Activated naive CD4-positive, alpha-beta T cell (primary cell): ENCODE measurements at regions not wholly inside any gene's neighbourhood (a gene's known extent, or its start where the extent isn't known, plus 50 kb on each side); places are given as distances from the start of the nearest gene placed in this dataset.

Experiments used
- DNase-seq, 4 experiments: peaks; one replicate each; lab custom pipeline; 2025; lab: John Stamatoyannopoulos, UW

- DNase-seq: no peak
These were observed 232.8 kb upstream of the BLID start for GRCh38 chr11:122348659-122349409.

- no peak for DNase-seq
These were observed 230.0 kb upstream of the BLID start for GRCh38 chr11:122346006-122346405.

DNA sequence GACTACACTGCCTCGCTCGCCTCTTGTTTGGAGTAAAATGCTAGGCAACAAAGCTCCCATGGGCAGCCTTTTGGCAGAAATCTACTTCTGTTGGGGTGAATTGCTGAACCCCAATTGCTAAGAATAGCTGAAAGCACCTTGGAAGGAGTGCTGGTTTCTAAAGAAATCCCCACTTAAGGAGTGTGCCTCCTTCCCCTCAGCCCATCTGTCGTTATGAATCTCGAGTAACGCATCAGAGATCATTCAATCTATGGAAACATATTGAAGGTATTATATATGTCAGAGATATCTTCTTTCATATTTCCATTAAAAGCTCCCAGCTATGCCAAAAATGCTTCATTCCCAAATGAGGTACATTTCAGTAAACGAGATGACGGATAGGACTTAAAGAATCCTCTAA is 229.6 kb upstream of the BLID start:
- DNase-seq: no peak

GRCh38 chr11:122344215-122344614 is 228.2 kb upstream of the BLID start:
- no peak for DNase-seq

- no peak for DNase-seq
These were observed 227.2 kb upstream of the BLID start for GRCh38 chr11:122343210-122343609.

- DNase-seq: no peak
These were observed 226.2 kb upstream of the BLID start for GRCh38 chr11:122342089-122342744.

GRCh38 chr11:122341477-122341876 is 225.5 kb upstream of the BLID start:
- no peak for DNase-seq

DNA sequence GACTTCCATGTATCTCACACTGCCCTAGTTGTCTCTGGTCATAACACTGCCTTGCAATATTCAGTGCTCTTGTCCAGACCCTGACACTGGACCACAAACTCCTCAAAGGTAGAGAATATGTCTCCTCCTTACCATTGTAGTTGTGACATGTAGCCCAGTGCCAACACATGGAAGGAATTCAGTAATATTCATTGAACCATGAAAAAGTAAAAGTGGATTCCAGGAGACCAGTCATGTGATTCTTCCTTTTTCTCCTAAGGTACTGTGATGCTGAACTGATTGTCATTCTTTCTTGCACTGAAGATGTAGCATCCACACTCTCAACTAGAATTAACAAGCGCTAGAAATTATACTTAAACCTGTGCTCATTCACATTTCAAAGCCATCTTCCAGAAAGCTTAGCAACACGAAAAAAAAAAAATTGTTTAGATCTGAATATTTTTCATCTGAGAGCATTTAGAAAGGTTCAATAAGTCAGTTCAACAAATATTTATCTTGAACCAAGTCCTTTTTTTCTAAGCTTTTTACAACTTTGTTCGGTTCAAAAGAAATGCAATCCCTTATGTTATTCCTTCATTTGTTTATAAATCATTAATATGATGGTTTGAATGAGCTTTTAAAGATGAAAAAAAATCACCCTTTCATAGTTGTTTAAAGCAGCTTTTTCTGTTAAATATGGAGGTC is 224.7 kb upstream of the BLID start:
- no peak for DNase-seq

DNA sequence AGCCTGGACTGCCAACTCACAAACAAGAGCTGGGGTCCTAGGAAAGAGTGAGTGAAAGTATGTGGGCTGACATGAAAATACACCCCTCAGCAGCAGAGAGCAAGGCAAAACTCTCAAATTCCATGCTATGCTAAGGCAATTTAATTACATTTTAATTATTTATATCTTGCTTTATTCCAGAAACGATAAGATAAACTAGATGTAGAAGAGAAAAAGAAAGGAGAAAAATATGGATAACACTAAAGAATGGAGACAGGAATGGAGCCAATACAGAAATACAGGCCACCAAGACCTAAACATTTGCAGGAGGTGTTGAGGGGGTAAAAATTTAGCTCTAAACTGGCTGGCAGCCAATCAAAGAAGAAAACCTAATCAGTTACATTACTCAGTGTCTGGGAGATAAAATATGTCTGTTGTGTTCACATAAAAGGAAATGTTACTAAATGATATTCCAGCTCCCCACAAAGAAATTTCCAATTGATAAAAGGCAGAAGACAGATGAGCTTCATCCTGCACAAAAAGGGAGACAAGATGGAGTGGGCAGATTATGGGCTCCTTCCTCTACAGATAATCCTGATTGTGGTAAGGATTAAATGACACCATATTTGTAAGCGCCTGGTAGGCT is 223.5 kb upstream of the BLID start:
- DNase-seq: no peak

GRCh38 chr11:122337704-122338103 is 221.7 kb upstream of the BLID start:
- DNase-seq: no peak

DNA sequence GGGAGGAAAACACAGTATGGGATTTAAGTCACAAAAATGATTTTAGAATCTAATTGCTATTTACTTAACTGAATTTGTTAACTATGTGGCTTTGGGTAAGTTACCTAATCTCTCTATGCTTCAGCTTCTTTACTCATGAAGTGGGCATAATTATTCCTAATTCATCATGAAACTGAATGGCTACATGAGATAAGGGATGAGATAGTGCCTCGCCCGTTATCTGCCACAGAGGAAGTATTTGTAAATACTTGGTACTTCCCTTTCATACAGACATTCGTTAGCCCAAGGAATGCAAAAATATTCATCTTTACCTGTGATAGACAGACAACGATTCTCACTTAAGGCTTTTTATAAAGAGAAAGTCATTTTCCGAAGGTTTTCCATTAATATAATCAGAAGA is 221.2 kb upstream of the BLID start:
- DNase-seq: no peak

GRCh38 chr11:122336706-122337105 is 220.7 kb upstream of the BLID start:
- no peak for DNase-seq

- no peak for DNase-seq
These were observed 218.7 kb upstream of the BLID start for GRCh38 chr11:122334546-122335339.

GRCh38 chr11:122333467-122333866 is 217.5 kb upstream of the BLID start:
- DNase-seq: no peak

DNA sequence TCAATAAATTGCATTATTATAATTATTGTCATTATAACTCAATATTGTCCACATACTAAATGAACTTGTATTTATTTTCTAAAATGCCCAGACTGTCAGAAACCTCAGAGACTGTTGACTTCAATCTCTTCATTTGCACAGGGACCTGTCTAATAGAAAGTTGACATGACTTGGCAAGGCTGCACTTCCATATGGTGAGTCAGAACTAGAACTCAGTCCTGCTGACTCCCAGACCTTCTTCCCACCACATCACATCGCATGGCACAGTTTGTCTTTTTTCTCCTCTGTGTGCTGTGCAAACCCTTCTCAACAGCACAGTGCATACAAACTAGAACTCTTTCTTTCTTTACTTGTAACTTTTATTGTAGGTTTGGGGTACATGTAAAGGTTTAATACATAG is 215.1 kb upstream of the BLID start:
- DNase-seq: no peak

- no peak for DNase-seq
These were observed 214.4 kb upstream of the BLID start for GRCh38 chr11:122330279-122330965.

- no peak for DNase-seq
These were observed 211.5 kb upstream of the BLID start for GRCh38 chr11:122327528-122327927.

GRCh38 chr11:122323754-122324421 is 207.9 kb upstream of the BLID start:
- DNase-seq: no peak

DNA sequence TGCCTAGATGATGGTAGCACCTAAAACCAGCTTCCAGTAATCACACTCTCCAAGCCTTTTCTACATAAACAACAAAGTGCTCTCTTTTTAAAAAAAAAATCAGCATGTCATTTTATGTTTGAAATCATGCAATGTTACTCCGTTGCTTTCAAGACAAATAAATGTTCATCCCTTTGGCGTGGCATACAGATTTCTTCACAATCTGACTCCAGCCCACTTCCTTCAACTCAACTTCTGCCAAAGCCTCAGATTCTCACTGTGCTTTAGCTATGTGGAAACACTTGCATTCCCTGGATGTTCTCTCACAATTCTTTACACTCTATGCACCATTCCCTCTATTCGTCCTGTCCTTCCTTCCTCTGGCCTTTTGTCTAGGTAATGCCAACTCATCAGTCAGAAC is 206.3 kb upstream of the BLID start:
- DNase-seq: no peak

- DNase-seq: no peak
These were observed 204.7 kb upstream of the BLID start for GRCh38 chr11:122320671-122321070.
